ENCODE measurements at regions not wholly inside any gene's neighbourhood (a gene's known extent, or its start where the extent isn't known, plus 50 kb on each side); places are given as distances from the start of the nearest gene placed in this dataset.

GRCh38 chr3:145087038-145087437 is 1073.9 kb downstream of the PLOD2 start:
- Histone ChIP-seq H3K79me2 (ENCODE audit: control insufficient read depth, insufficient read depth, low read length, poor library complexity) (no peaks in the 10 kb centered on the region), H3K14ac (ENCODE audit: low read length) (no peak overlapping the region), H4K12ac (ENCODE audit: low read depth, low read length) (no peak overlapping the region), H3K4ac (ENCODE audit: low read depth, low read length) (no peak overlapping the region), H3K27ac (ENCODE audit: low read depth, low read length) (peak overlapping the region; percentile 74), H3K36me3 (ENCODE audit: control insufficient read depth in 1 of 2, insufficient read depth in 2 of 2, low read length in 2 of 2) (no peaks in the 10 kb centered on the region), H3K23ac (ENCODE audit: low read length) (no peak overlapping the region), H2AFZ (ENCODE audit: insufficient read depth, low read length, poor library complexity) (no peak overlapping the region), H4K91ac (ENCODE audit: low read depth, low read length) (peak overlapping the region; percentile 83), H2AK5ac (ENCODE audit: low read length) (no peak overlapping the region), H2BK120ac (ENCODE audit: insufficient read depth, low read length, poor library complexity) (peak overlapping the region; percentile 61), H2BK5ac (ENCODE audit: low read depth, low read length, poor library complexity) (peak overlapping the region; percentile 91), H4K8ac (ENCODE audit: low read depth, low read length) (no peak overlapping the region), H3K27me3 (ENCODE audit: insufficient read depth, low read length) (no peaks in the 10 kb centered on the region), H3K18ac (ENCODE audit: low read length) (no peak overlapping the region), H3K9ac (ENCODE audit: low read length) (no peak overlapping the region), H2BK12ac (ENCODE audit: low read length) (peak overlapping the region; percentile 98), H3K4me2 (ENCODE audit: low read length) (no peak overlapping the region), H3K4me1 (ENCODE audit: control insufficient read depth in 1 of 2, insufficient read depth in 2 of 2, low read length in 2 of 2) (no peaks in the 10 kb centered on the region), H3K9me3 (ENCODE audit: insufficient read depth, low read depth, low read length) (no peaks in the 10 kb centered on the region), H3K4me3 (ENCODE audit: low read depth, low read length) (no peak overlapping the region), H3K79me1 (ENCODE audit: low read length) (peaks cover 6% of the 10 kb centered on the region)
- WGBS (ENCODE audit: extremely low coverage, insufficient coverage, insufficient read length): no CpG with 5 or more reads among the region's 1 CpG
- DNase-seq: no peak

GRCh38 chr3:145088917-145089316 is 1072.1 kb downstream of the PLOD2 start:
- Histone ChIP-seq H3K27me3 (ENCODE audit: insufficient read depth, low read length) (no peaks in the 10 kb centered on the region), H4K91ac (ENCODE audit: low read depth, low read length) (peak overlapping the region; percentile 53), H3K9me3 (ENCODE audit: insufficient read depth, low read depth, low read length) (no peaks in the 10 kb centered on the region), H3K27ac (ENCODE audit: low read depth, low read length) (peak overlapping the region; percentile 95), H2BK5ac (ENCODE audit: low read depth, low read length, poor library complexity) (peak overlapping the region; percentile 89), H3K4me3 (ENCODE audit: low read depth, low read length) (no peak overlapping the region), H3K18ac (ENCODE audit: low read length) (no peak overlapping the region), H2AK5ac (ENCODE audit: low read length) (no peak overlapping the region), H2AFZ (ENCODE audit: insufficient read depth, low read length, poor library complexity) (no peak overlapping the region), H3K4ac (ENCODE audit: low read depth, low read length) (no peak overlapping the region), H3K79me2 (ENCODE audit: control insufficient read depth, insufficient read depth, low read length, poor library complexity) (no peaks in the 10 kb centered on the region), H2BK120ac (ENCODE audit: insufficient read depth, low read length, poor library complexity) (peak overlapping the region; percentile 68), H3K36me3 (ENCODE audit: control insufficient read depth in 1 of 2, insufficient read depth in 2 of 2, low read length in 2 of 2) (no peaks in the 10 kb centered on the region), H4K12ac (ENCODE audit: low read depth, low read length) (no peak overlapping the region), H3K4me2 (ENCODE audit: low read length) (no peak overlapping the region), H3K23ac (ENCODE audit: low read length) (no peak overlapping the region), H3K9ac (ENCODE audit: low read length) (no peak overlapping the region), H4K8ac (ENCODE audit: low read depth, low read length) (peak overlapping the region; percentile 66), H2BK12ac (ENCODE audit: low read length) (no peak overlapping the region), H3K14ac (ENCODE audit: low read length) (peak overlapping the region; percentile 64), H3K79me1 (ENCODE audit: low read length) (peaks cover 6% of the 10 kb centered on the region), H3K4me1 (ENCODE audit: control insufficient read depth in 1 of 2, insufficient read depth in 2 of 2, low read length in 2 of 2) (peaks cover 0 to 3% of the 10 kb centered on the region in 2 experiments)
- no CpG with 5 or more reads among the region's 2 CpGs for WGBS (ENCODE audit: extremely low coverage, insufficient coverage, insufficient read length)
- DNase-seq: no peak

- Histone ChIP-seq H4K91ac (ENCODE audit: low read depth, low read length) (no peak overlapping the region), H3K36me3 (ENCODE audit: control insufficient read depth in 1 of 2, insufficient read depth in 2 of 2, low read length in 2 of 2) (no peaks in the 10 kb centered on the region), H3K27ac (ENCODE audit: low read depth, low read length) (peak overlapping the region; percentile 95), H4K12ac (ENCODE audit: low read depth, low read length) (no peak overlapping the region), H3K4me3 (ENCODE audit: low read depth, low read length) (no peak overlapping the region), H3K9me3 (ENCODE audit: insufficient read depth, low read depth, low read length) (no peaks in the 10 kb centered on the region), H3K23ac (ENCODE audit: low read length) (no peak overlapping the region), H3K4ac (ENCODE audit: low read depth, low read length) (no peak overlapping the region), H3K4me1 (ENCODE audit: control insufficient read depth in 1 of 2, insufficient read depth in 2 of 2, low read length in 2 of 2) (peaks cover 0 to 3% of the 10 kb centered on the region in 2 experiments), H3K4me2 (ENCODE audit: low read length) (no peak overlapping the region), H2BK5ac (ENCODE audit: low read depth, low read length, poor library complexity) (no peak overlapping the region), H2BK12ac (ENCODE audit: low read length) (no peak overlapping the region), H2AK5ac (ENCODE audit: low read length) (no peak overlapping the region), H4K8ac (ENCODE audit: low read depth, low read length) (no peak overlapping the region), H3K18ac (ENCODE audit: low read length) (no peak overlapping the region), H3K9ac (ENCODE audit: low read length) (no peak overlapping the region), H2BK120ac (ENCODE audit: insufficient read depth, low read length, poor library complexity) (no peak overlapping the region), H3K79me1 (ENCODE audit: low read length) (peaks cover 6% of the 10 kb centered on the region), H3K79me2 (ENCODE audit: control insufficient read depth, insufficient read depth, low read length, poor library complexity) (no peaks in the 10 kb centered on the region), H3K14ac (ENCODE audit: low read length) (no peak overlapping the region), H2AFZ (ENCODE audit: insufficient read depth, low read length, poor library complexity) (no peak overlapping the region), H3K27me3 (ENCODE audit: insufficient read depth, low read length) (no peaks in the 10 kb centered on the region)
- no peak for DNase-seq
- no CpG with 5 or more reads among the region's 2 CpGs for WGBS (ENCODE audit: extremely low coverage, insufficient coverage, insufficient read length)
Measured at GRCh38 chr3:145089337-145089736, 1071.6 kb downstream of the PLOD2 start.

GRCh38 chr3:145094355-145094941 is 1066.5 kb downstream of the PLOD2 start:
- no peak overlapping the region for H4K12ac ChIP-seq (ENCODE audit: low read depth, low read length)
- no peak overlapping the region for H4K91ac ChIP-seq (ENCODE audit: low read depth, low read length)
- no CpG with 5 or more reads among the region's 3 CpGs for WGBS (ENCODE audit: extremely low coverage, insufficient coverage, insufficient read length)

More at GRCh38 chr3:145094355-145094941, 1066.5 kb downstream of the PLOD2 start:
- H2BK12ac ChIP-seq (ENCODE audit: low read length): no peak overlapping the region
- no peak overlapping the region for H3K4ac ChIP-seq (ENCODE audit: low read depth, low read length)
- H3K27ac ChIP-seq (ENCODE audit: low read depth, low read length): no peak overlapping the region
- H3K9me3 ChIP-seq (ENCODE audit: insufficient read depth, low read depth, low read length): no peaks in the 10 kb centered on the region
- no peaks in the 10 kb centered on the region for H3K36me3 ChIP-seq (ENCODE audit: control insufficient read depth in 1 of 2, insufficient read depth in 2 of 2, low read length in 2 of 2)
- peak in 1 of 2 donors; percentile 48 for DNase-seq
- H3K4me3 ChIP-seq (ENCODE audit: low read depth, low read length): no peak overlapping the region
- H3K79me2 ChIP-seq (ENCODE audit: control insufficient read depth, insufficient read depth, low read length, poor library complexity): no peaks in the 10 kb centered on the region
- H3K14ac ChIP-seq (ENCODE audit: low read length): no peak overlapping the region
- H2BK120ac ChIP-seq (ENCODE audit: insufficient read depth, low read length, poor library complexity): no peak overlapping the region
- H2AFZ ChIP-seq (ENCODE audit: insufficient read depth, low read length, poor library complexity): no peak overlapping the region
- H4K8ac ChIP-seq (ENCODE audit: low read depth, low read length): no peak overlapping the region
- no peak overlapping the region for H3K9ac ChIP-seq (ENCODE audit: low read length)
- peaks cover 2% of the 10 kb centered on the region for H3K79me1 ChIP-seq (ENCODE audit: low read length)
- no peaks in the 10 kb centered on the region for H3K27me3 ChIP-seq (ENCODE audit: insufficient read depth, low read length)
- no peak overlapping the region for H2BK5ac ChIP-seq (ENCODE audit: low read depth, low read length, poor library complexity)
- H3K4me1 ChIP-seq (ENCODE audit: control insufficient read depth in 1 of 2, insufficient read depth in 2 of 2, low read length in 2 of 2): peaks cover 0 to 3% of the 10 kb centered on the region in 2 experiments
- H3K18ac ChIP-seq (ENCODE audit: low read length): no peak overlapping the region
- H2AK5ac ChIP-seq (ENCODE audit: low read length): no peak overlapping the region
- no peak overlapping the region for H3K4me2 ChIP-seq (ENCODE audit: low read length)
- no peak overlapping the region for H3K23ac ChIP-seq (ENCODE audit: low read length)
